HEK293T (cell line): ENCODE measurements at regions not wholly inside any gene's neighbourhood (a gene's known extent, or its start where the extent isn't known, plus 50 kb on each side); places are given as distances from the start of the nearest gene placed in this dataset.

ENCODE experiments used
- CTCF ChIA-PET: fragments of 350-600 bp; formaldehyde crosslinking; extraction: SDS; loops from one replicate; lab custom pipeline; 2021; ENCODE audit warnings: antibody characterized with exemption, inconsistent platforms; lab: Yijun Ruan, JAX
- POLR2A ChIA-PET: fragments of 350-600 bp; formaldehyde crosslinking; extraction: SDS; loops from one replicate; lab custom pipeline; 2020; ENCODE audit warnings: antibody characterized with exemption, inconsistent platforms; lab: Yijun Ruan, JAX
- DNase-seq: peaks from one replicate; pipeline ENCODE4 v3.0.0; 2012; ENCODE audit warnings: mixed read lengths; ENCODE audit errors: extremely low spot score
- ARNT ChIP-seq: fragments of 450-650 bp; IDR thresholded peaks from 2 replicates; pipeline ENCODE4 v1.6.1; 2017; ENCODE audit warnings: mild to moderate bottlenecking
- BHLHE40 ChIP-seq: fragments of 450-650 bp; IDR thresholded peaks from 2 replicates; pipeline ENCODE4 v1.6.1; 2016; ENCODE audit warnings: mild to moderate bottlenecking, moderate library complexity, borderline replicate concordance
- CTBP1 ChIP-seq: fragments of 450-650 bp; IDR thresholded peaks from 2 replicates; pipeline ENCODE4 v1.6.1; 2016; ENCODE audit warnings: borderline replicate concordance
- ELF4 ChIP-seq: fragments of 450-650 bp; IDR thresholded peaks from 2 replicates; pipeline ENCODE4 v1.6.1; 2017; ENCODE audit warnings: antibody characterized with exemption
- FOXA1 ChIP-seq: fragments of 450-650 bp; IDR thresholded peaks from 2 replicates; pipeline ENCODE4 v1.6.1; 2016; ENCODE audit warnings: mild to moderate bottlenecking
- FOXK2 ChIP-seq: fragments of 450-650 bp; IDR thresholded peaks from 2 replicates; pipeline ENCODE4 v1.6.1; 2016; ENCODE audit warnings: mild to moderate bottlenecking
- FOXM1 ChIP-seq: fragments of 450-650 bp; IDR thresholded peaks from 2 replicates; pipeline ENCODE4 v1.6.1; 2017; ENCODE audit warnings: mild to moderate bottlenecking, borderline replicate concordance
- HDGF ChIP-seq: fragments of 450-650 bp; IDR thresholded peaks from 2 replicates; pipeline ENCODE4 v1.6.1; 2017; ENCODE audit warnings: antibody characterized with exemption, borderline replicate concordance
- L3MBTL2 ChIP-seq: fragments of 450-650 bp; conservative IDR thresholded peaks from 2 replicates; pipeline ENCODE4 v1.6.1; 2016; ENCODE audit warnings: mild to moderate bottlenecking
- LEF1 ChIP-seq: fragments of 450-650 bp; IDR thresholded peaks from 2 replicates; pipeline ENCODE4 v1.6.1; 2017; ENCODE audit warnings: mild to moderate bottlenecking, borderline replicate concordance
- NFRKB ChIP-seq: fragments of 450-650 bp; IDR thresholded peaks from 2 replicates; pipeline ENCODE4 v1.6.1; 2016; ENCODE audit warnings: mild to moderate bottlenecking, moderate library complexity
- SP1 ChIP-seq: fragments of 450-650 bp; IDR thresholded peaks from 2 replicates; pipeline ENCODE4 v1.6.1; 2017
- SUZ12 ChIP-seq: fragments of 450-650 bp; IDR thresholded peaks from 2 replicates; pipeline ENCODE4 v1.6.1; 2016; ENCODE audit warnings: mild to moderate bottlenecking
- TARDBP ChIP-seq: fragments of 450-650 bp; IDR thresholded peaks from 2 replicates; pipeline ENCODE4 v1.6.1; 2016
- ZNF384 ChIP-seq: fragments of 450-650 bp; IDR thresholded peaks from 2 replicates; pipeline ENCODE4 v1.6.1; 2016
- TF ChIP-seq, protein P1 (sequence below): fragments of 450-650 bp; IDR thresholded peaks from 2 replicates; pipeline ENCODE4 v1.6.1; 2016

GRCh38 chr5:79872291-79872690, 118.8 kb downstream of the MTX3 start:
- DNase-seq: no peak
- ChIA-PET CTCF (no interaction called here), POLR2A (no interaction called here)
- no peak for TF ChIP-seq FOXK2

DNA sequence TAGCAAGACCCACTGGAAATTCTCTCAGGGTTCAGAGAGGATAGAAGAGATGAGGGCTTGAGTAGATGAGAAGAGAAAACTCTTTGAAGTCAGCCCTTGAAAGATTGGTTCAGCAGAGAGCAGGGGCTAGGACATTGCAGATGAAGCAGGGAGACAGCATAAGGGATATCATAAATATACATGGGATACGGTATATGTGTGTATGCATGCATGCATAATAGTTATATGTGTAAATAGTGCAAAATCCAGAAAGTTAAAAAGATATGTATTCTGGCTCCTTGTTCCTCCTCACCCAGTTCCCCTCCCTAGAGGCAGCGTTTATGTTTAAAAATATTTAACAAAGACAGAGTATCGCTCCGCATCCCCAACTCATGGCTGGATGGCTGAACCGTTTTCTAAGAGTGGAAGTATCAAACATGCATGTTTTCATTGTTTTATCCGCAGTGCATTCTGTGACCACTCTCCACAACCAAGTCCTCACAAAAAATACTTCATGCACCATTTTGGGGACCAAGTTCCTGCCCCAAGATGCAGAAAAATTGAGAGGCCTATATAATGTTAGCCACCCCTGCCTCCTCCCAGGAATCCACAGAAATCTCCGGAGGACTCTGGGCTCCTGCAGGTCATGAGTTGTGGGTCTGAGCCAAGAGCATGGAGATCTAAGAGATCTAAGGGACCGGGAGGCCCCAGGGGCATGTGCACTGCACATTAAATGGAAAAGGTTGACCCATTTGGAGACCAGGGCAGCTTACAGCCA, 119.5 kb downstream of the MTX3 start:
- no peak for TF ChIP-seq SP1
- no peak for TF ChIP-seq NFRKB
- no peak for TF ChIP-seq SUZ12
- TF ChIP-seq FOXK2: no peak
- no peak for TF ChIP-seq LEF1
- no peak for TF ChIP-seq L3MBTL2
- TF ChIP-seq ELF4: no peak
- TF ChIP-seq CTBP1: no peak
- no peak for TF ChIP-seq FOXA1
- TF ChIP-seq, protein P1, sequence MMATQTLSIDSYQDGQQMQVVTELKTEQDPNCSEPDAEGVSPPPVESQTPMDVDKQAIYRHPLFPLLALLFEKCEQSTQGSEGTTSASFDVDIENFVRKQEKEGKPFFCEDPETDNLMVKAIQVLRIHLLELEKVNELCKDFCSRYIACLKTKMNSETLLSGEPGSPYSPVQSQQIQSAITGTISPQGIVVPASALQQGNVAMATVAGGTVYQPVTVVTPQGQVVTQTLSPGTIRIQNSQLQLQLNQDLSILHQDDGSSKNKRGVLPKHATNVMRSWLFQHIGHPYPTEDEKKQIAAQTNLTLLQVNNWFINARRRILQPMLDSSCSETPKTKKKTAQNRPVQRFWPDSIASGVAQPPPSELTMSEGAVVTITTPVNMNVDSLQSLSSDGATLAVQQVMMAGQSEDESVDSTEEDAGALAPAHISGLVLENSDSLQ: no peak
- no peak for TF ChIP-seq FOXM1
- TF ChIP-seq HDGF: no peak
- TF ChIP-seq TARDBP: no peak
- ChIA-PET POLR2A (no interaction called here), CTCF (no interaction called here)
- DNase-seq: no peak

DNA sequence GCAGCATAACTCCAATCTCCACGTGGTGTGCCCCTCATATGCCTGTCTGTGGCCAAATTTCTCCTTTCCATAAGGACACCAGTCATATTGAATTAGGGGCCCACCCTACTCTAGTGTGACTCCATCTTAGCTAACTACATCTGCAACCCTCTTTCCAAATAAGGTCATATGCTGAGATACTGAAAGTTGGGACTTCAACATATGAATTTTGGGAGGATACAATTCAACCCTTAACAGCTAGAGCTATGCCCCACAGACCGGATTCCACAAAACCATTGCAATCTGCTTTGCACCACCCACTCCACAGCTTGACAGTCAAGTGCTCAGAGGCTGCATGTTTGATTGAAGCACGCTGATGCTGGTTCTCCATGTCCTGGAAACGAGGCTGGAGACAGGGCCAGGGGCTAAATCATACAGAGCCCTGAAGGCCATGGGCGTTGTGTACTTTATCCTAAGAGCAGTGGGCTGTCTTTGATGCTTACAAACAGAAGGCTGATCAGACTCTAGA, 122.8 kb downstream of the MTX3 start:
- no peak for DNase-seq
- ChIA-PET CTCF (no interaction called here), POLR2A (interaction anchor here (0.7 kb wide), 1 partner anchor 199 kb away, joined by 3 read pairs; no protein-coding TSS in a partner anchor)
- TF ChIP-seq HDGF: no peak
- no peak for TF ChIP-seq ELF4
- TF ChIP-seq CTBP1: no peak
- no peak for TF ChIP-seq L3MBTL2
- no peak for TF ChIP-seq ZNF384
- TF ChIP-seq FOXM1: no peak
- TF ChIP-seq, protein P1: no peak
- TF ChIP-seq ARNT: no peak
- no peak for TF ChIP-seq FOXA1
- TF ChIP-seq FOXK2: no peak
- no peak for TF ChIP-seq BHLHE40
- no peak for TF ChIP-seq SUZ12
- TF ChIP-seq TARDBP: no peak
- TF ChIP-seq SP1: no peak
- no peak for TF ChIP-seq LEF1
- no peak for TF ChIP-seq NFRKB

DNA sequence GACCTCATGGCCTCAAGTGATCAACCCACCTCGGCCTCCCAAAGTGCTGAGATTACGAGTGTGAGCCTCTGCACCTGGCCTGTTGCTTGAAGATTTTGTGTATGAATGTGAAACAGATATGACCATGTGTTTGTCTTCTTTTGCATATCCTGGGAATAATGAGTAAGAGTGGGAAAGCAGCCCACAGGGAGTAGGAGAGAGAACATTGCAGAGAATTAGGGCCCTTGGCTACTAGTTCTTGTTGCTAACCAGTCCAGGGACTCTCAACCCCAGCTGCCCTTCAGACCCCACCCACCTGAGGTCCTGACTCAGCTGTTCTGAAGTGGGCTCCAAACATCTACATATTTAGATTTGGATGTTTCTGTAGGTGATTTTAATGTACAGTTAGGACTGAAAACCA, 125.5 kb downstream of the MTX3 start:
- ChIA-PET CTCF (no interaction called here), POLR2A (no interaction called here)
- DNase-seq: no peak
- TF ChIP-seq, protein P1: no peak
- TF ChIP-seq ELF4 (no peak), FOXM1 (no peak)

- no peak for DNase-seq
- CTCF ChIA-PET: no interaction called here
- no peak for TF ChIP-seq LEF1
- no peak for TF ChIP-seq ELF4
- no peak for TF ChIP-seq TARDBP
- TF ChIP-seq FOXM1: no peak
- no peak for TF ChIP-seq L3MBTL2
- TF ChIP-seq ARNT: no peak
- TF ChIP-seq SP1: no peak
- TF ChIP-seq, protein P1: no peak
- no peak for TF ChIP-seq ZNF384
- TF ChIP-seq FOXK2: no peak
- TF ChIP-seq CTBP1: no peak
- TF ChIP-seq NFRKB: no peak
- POLR2A ChIA-PET: no interaction called here
Observed at GRCh38 chr5:79864364-79864763, 126.7 kb downstream of the MTX3 start.

DNA sequence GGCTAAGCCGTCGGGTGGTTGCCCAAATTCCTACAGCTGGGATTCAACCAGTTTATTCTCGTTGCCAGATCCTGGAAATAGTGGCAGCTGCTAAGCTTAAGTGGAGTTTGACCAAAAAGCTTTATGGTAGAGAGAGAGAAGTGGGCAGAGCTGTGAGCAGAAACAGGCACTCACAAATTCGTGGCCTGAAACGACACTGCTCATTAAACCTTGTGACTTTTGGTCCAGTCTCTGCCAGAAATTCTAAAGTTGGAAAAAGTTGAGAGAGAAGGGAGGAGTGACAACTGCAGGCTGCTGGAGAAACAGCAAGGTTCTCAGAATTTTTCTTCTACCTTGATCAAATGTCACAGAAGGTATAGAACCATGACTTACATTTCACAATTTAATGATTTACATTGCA, 131.5 kb downstream of the MTX3 start:
- CTCF ChIA-PET: no interaction called here
- DNase-seq: no peak
- POLR2A ChIA-PET: no interaction called here
- TF ChIP-seq LEF1 (no peak), HDGF (no peak), ARNT (no peak)
- TF ChIP-seq, protein P1: no peak
